ENCODE measurements at regions not wholly inside any gene's neighbourhood (a gene's known extent, or its start where the extent isn't known, plus 50 kb on each side); places are given as distances from the start of the nearest gene placed in this dataset.

GRCh38 chr20:4095639-4096038 is 53.0 kb upstream of the SMOX start:
- no peak for TF ChIP-seq TCF12 (IDR thresholded peaks at IDR 0.05; ENCODE audit: low read depth)
- no peak for TF ChIP-seq EGR1 (IDR thresholded peaks at IDR 0.05)
- no peak for TF ChIP-seq ZBTB7A (IDR thresholded peaks at IDR 0.05; ENCODE audit: low read depth)
- no peak for TF ChIP-seq NFIC (IDR thresholded peaks at IDR 0.05)
- TF ChIP-seq MAX (IDR thresholded peaks at IDR 0.05): no peak
- TF ChIP-seq EP300 (IDR thresholded peaks at IDR 0.05; ENCODE audit: borderline replicate concordance): no peak
- TF ChIP-seq REST (IDR thresholded peaks at IDR 0.05; ENCODE audit: low read depth): no peak
- TF ChIP-seq FOXM1 (IDR thresholded peaks at IDR 0.05; ENCODE audit: borderline replicate concordance, low read depth): no peak
- TF ChIP-seq CEBPB (IDR thresholded peaks at IDR 0.05): no peak
- TF ChIP-seq USF1 (IDR thresholded peaks at IDR 0.05): no peak
- TF ChIP-seq TAF1 (IDR thresholded peaks at IDR 0.05; ENCODE audit: low read depth): no peak
- TF ChIP-seq RAD21 (IDR thresholded peaks at IDR 0.05; ENCODE audit: low read depth): no peak
- no peak for TF ChIP-seq CREB1 (IDR thresholded peaks at IDR 0.05; ENCODE audit: low read depth)

GRCh38 chr20:4091490-4092479 is 56.8 kb upstream of the SMOX start:
- TF ChIP-seq REST (IDR thresholded peaks at IDR 0.05; ENCODE audit: low read depth) (no peak), MAX (IDR thresholded peaks at IDR 0.05) (0 out of 2 replicates have a peak, but pooled peaks have one; percentile 15), YY1 (IDR thresholded peaks at IDR 0.05; ENCODE audit: low read depth) (0 out of 2 replicates have a peak, but pooled peaks have one; percentile 10), RAD21 (IDR thresholded peaks at IDR 0.05; ENCODE audit: low read depth) (peak; percentile 79), FOXM1 (IDR thresholded peaks at IDR 0.05; ENCODE audit: borderline replicate concordance, low read depth) (no peak), USF1 (IDR thresholded peaks at IDR 0.05) (no peak), CREB1 (IDR thresholded peaks at IDR 0.05; ENCODE audit: low read depth) (no peak)

GRCh38 chr20:4090756-4091489 is 57.7 kb upstream of the SMOX start:
- TF ChIP-seq YY1 (IDR thresholded peaks at IDR 0.05; ENCODE audit: low read depth) (no peak), NFIC (IDR thresholded peaks at IDR 0.05) (no peak), FOXM1 (IDR thresholded peaks at IDR 0.05; ENCODE audit: borderline replicate concordance, low read depth) (no peak), EGR1 (IDR thresholded peaks at IDR 0.05) (no peak), USF1 (IDR thresholded peaks at IDR 0.05) (no peak), ZBTB7A (IDR thresholded peaks at IDR 0.05; ENCODE audit: low read depth) (no peak), CREB1 (IDR thresholded peaks at IDR 0.05; ENCODE audit: low read depth) (no peak), REST (IDR thresholded peaks at IDR 0.05; ENCODE audit: low read depth) (no peak), TCF12 (IDR thresholded peaks at IDR 0.05; ENCODE audit: low read depth) (no peak), MAX (IDR thresholded peaks at IDR 0.05) (no peak), CEBPB (IDR thresholded peaks at IDR 0.05) (no peak), TEAD4 (IDR thresholded peaks at IDR 0.05) (no peak), RAD21 (IDR thresholded peaks at IDR 0.05; ENCODE audit: low read depth) (no peak), EP300 (IDR thresholded peaks at IDR 0.05; ENCODE audit: borderline replicate concordance) (no peak), TAF1 (IDR thresholded peaks at IDR 0.05; ENCODE audit: low read depth) (no peak)

All from Ishikawa (cell line).